Liver (tissue), 7 donors: ENCODE measurements at regions not wholly inside any gene's neighbourhood (a gene's known extent, or its start where the extent isn't known, plus 50 kb on each side); places are given as distances from the start of the nearest gene placed in this dataset.

Experiments used
- DNase-seq: peaks from one replicate; pipeline ENCODE4 v3.0.0-alpha.2; 2017; ENCODE audit warnings: low spot score
- H3K27ac ChIP-seq, 2 donors: one replicate each; pipeline ENCODE4 v1.7.0; 2013; ENCODE audit warnings: inconsistent platforms in 2 of 2, low read length in 2 of 2, control low read depth in 1 of 2, low read depth in 1 of 2, mild to moderate bottlenecking in 1 of 2
- H3K27me3 ChIP-seq, 4 donors: one replicate each; pipeline versions ENCODE4 v1.6.1 to v1.7.0; 2013; ENCODE audit warnings: low read length in 3 of 4, inconsistent platforms in 1 of 4, mild to moderate bottlenecking in 1 of 4, moderate library complexity in 1 of 4; ENCODE audit not compliant: control insufficient read depth in 4 of 4, insufficient read depth in 4 of 4
- H3K36me3 ChIP-seq, 4 donors: one replicate each; pipeline versions ENCODE4 v1.6.1 to v1.7.0; 2013; ENCODE audit warnings: low read length in 3 of 4, mild to moderate bottlenecking in 3 of 4, low read depth in 1 of 4, moderate library complexity in 1 of 4; ENCODE audit not compliant: control insufficient read depth in 4 of 4, insufficient read depth in 3 of 4
- H3K4me1 ChIP-seq, 4 donors: one replicate each; pipeline versions ENCODE4 v1.6.1 to v1.7.0; 2013; ENCODE audit warnings: low read length in 3 of 4, mild to moderate bottlenecking in 3 of 4, moderate library complexity in 1 of 4; ENCODE audit not compliant: control insufficient read depth in 4 of 4, insufficient read depth in 4 of 4
- H3K4me3 ChIP-seq, 3 donors: one replicate each; pipeline versions ENCODE4 v1.6.1 to v1.7.0; 2013; ENCODE audit warnings: low read length in 3 of 3, control low read depth in 1 of 3, low read depth in 1 of 3, mild to moderate bottlenecking in 1 of 3
- H3K9ac ChIP-seq, 2 donors: one replicate each; pipeline ENCODE4 v1.7.0; 2013; ENCODE audit warnings: low read length in 2 of 2, mild to moderate bottlenecking in 2 of 2, moderate library complexity in 2 of 2, control low read depth in 1 of 2, low read depth in 1 of 2
- H3K9me3 ChIP-seq, 4 donors: one replicate each; pipeline versions ENCODE4 v1.6.1 to v1.7.0; 2013; ENCODE audit warnings: low read length in 3 of 4; ENCODE audit not compliant: control insufficient read depth in 4 of 4
- CTCF ChIP-seq: fragments of 150-350 bp; IDR thresholded peaks from 2 replicates; pipeline ENCODE4 v1.5.1; 2017; ENCODE audit warnings: improper control_type of control experiment, low read depth, low read length; ENCODE audit not compliant: missing input control
- EGR1 ChIP-seq, 2 donors: IDR thresholded peaks; 2 replicates each; pipeline ENCODE4 v1.6.1; 2016 to 2018; ENCODE audit warnings: antibody characterized with exemption in 2 of 2, low read depth in 2 of 2
- FOXA1 ChIP-seq: IDR thresholded peaks from 2 replicates; pipeline ENCODE4 v1.6.1; 2016; ENCODE audit warnings: antibody characterized with exemption
- FOXA2 ChIP-seq: IDR thresholded peaks from 2 replicates; pipeline ENCODE4 v1.6.1; 2016; ENCODE audit warnings: antibody characterized with exemption
- GABPA ChIP-seq, 2 donors: IDR thresholded peaks in 1 of 2; conservative IDR thresholded peaks in 1 of 2; 2 replicates each; pipeline ENCODE4 v1.6.1; 2016; ENCODE audit warnings: antibody characterized with exemption in 2 of 2, mild to moderate bottlenecking in 1 of 2, moderate library complexity in 1 of 2
- HNF4A ChIP-seq, 2 donors: conservative IDR thresholded peaks; 2 replicates each; pipeline ENCODE4 v1.6.1; 2016; ENCODE audit warnings: antibody characterized with exemption in 2 of 2, mild to moderate bottlenecking in 2 of 2
- HNF4G ChIP-seq: IDR thresholded peaks from 2 replicates; pipeline ENCODE4 v1.6.1; 2016; ENCODE audit warnings: antibody characterized with exemption
- JUND ChIP-seq, 2 donors: IDR thresholded peaks; 2 replicates each; pipeline ENCODE4 v1.6.1; 2016; ENCODE audit warnings: antibody characterized with exemption in 2 of 2
- MAX ChIP-seq: IDR thresholded peaks from 2 replicates; pipeline ENCODE4 v1.6.1; 2016; ENCODE audit warnings: antibody characterized with exemption
- NR2F2 ChIP-seq: IDR thresholded peaks from 2 replicates; pipeline ENCODE4 v1.6.1; 2016; ENCODE audit warnings: antibody characterized with exemption
- RAD21 ChIP-seq, 2 donors: IDR thresholded peaks; 2 replicates each; pipeline ENCODE4 v1.6.1; 2016; ENCODE audit warnings: antibody characterized with exemption in 2 of 2, mild to moderate bottlenecking in 2 of 2
- REST ChIP-seq: IDR thresholded peaks from 2 replicates; pipeline ENCODE4 v1.6.1; 2016; ENCODE audit warnings: antibody characterized with exemption, mild to moderate bottlenecking
- RXRA ChIP-seq, 2 donors: IDR thresholded peaks; 2 replicates each; pipeline ENCODE4 v1.6.1; 2017 to 2018; ENCODE audit warnings: antibody characterized with exemption in 2 of 2, mild to moderate bottlenecking in 1 of 2
- SP1 ChIP-seq: IDR thresholded peaks from 2 replicates; pipeline ENCODE4 v1.6.1; 2018; ENCODE audit warnings: antibody characterized with exemption, mild to moderate bottlenecking
- TAF1 ChIP-seq: conservative IDR thresholded peaks from 2 replicates; pipeline ENCODE4 v1.6.1; 2016; ENCODE audit warnings: antibody characterized with exemption, mild to moderate bottlenecking
- YY1 ChIP-seq: IDR thresholded peaks from 2 replicates; pipeline ENCODE4 v1.6.1; 2016; ENCODE audit warnings: antibody characterized with exemption, mild to moderate bottlenecking
- ZBTB33 ChIP-seq: IDR thresholded peaks from 2 replicates; pipeline ENCODE4 v1.6.1; 2016; ENCODE audit warnings: antibody characterized with exemption
- donor health status: healthy.
- donor health status: healthy.
- donor health status: healthy.
- donor health status: healthy.

GRCh38 chr2:138180692-138181386 lies 216.6 kb downstream of the HNMT start:
- TF ChIP-seq YY1 (no peak), RAD21 (IDR thresholded peaks at IDR 0.05) (no peak), JUND (IDR thresholded peaks at IDR 0.05) (no peak), FOXA1 (no peak), HNF4A (conservative IDR thresholded peaks at IDR 0.05) (no peak), EGR1 (IDR thresholded peaks at IDR 0.05; ENCODE audit: low read depth in 2 of 2) (no peak), RXRA (IDR thresholded peaks at IDR 0.05) (no peak), SP1 (no peak), CTCF (no peak), MAX (no peak), FOXA2 (no peak), NR2F2 (no peak), REST (no peak), ZBTB33 (no peak), HNF4G (no peak), GABPA (IDR thresholded peaks at IDR 0.05 in 1 of 2, conservative IDR thresholded peaks at IDR 0.05 in 1 of 2) (no peak), TAF1 (no peak)
- DNase-seq: no peak
- Histone ChIP-seq H3K27me3 (no peaks in the 10 kb centered on the region), H3K9me3 (no peaks in the 10 kb centered on the region), H3K4me1 (peaks cover 0 to 2% (median 0%) of the 10 kb centered on the region in 4 donors), H3K9ac (no peak overlapping the region), H3K36me3 (no peaks in the 10 kb centered on the region), H3K4me3 (no peak overlapping the region), H3K27ac (no peak overlapping the region)
